IMR-90 (cell line): ENCODE measurements at regions not wholly inside any gene's neighbourhood (a gene's known extent, or its start where the extent isn't known, plus 50 kb on each side); places are given as distances from the start of the nearest gene placed in this dataset.

ENCODE experiments used
- ATAC-seq: fragments of 200-7000 bp; cut with Tn5 transposase; 2 replicates; pipeline ENCODE4 v1.9.1; 2020; ENCODE audit warnings: low read depth, mild to moderate bottlenecking, moderate library complexity
- BruUV-seq: library from RNA; stranded (reverse); fragments of 400-500 nt; replicated peaks from 2 replicates; lab custom pipeline; 2021; lab: Mats Ljungman, UMichigan
- CTCF ChIA-PET: fragments of 300-600 bp; formaldehyde crosslinking; extraction: SDS; loops from one replicate; lab custom pipeline; 2021; ENCODE audit warnings: antibody characterized with exemption; lab: Yijun Ruan, JAX
- POLR2A ChIA-PET: fragments of 300-600 bp; sonication (Branson Sonifier 250); formaldehyde crosslinking; loops from one replicate; lab custom pipeline; 2022; ENCODE audit warnings: antibody characterized with exemption; ENCODE audit not compliant: unreplicated experiment; lab: Charles Lee
- DNase-seq: peaks from one replicate; pipeline ENCODE4 v3.0.0; 2013
- H2AFZ ChIP-seq: replicated peaks from 2 replicates; pipeline ENCODE3; 2013; ENCODE audit warnings: low read length, mild to moderate bottlenecking; ENCODE audit not compliant: poor library complexity
- H2AK5ac ChIP-seq: 2 replicates; pipeline ENCODE4 v1.6.1; 2013; ENCODE audit warnings: low read depth, low read length, inconsistent platforms
- H2AK9ac ChIP-seq: replicated peaks from 2 replicates; pipeline ENCODE3; 2013; ENCODE audit warnings: mild to moderate bottlenecking, low read depth, low read length, moderate library complexity; ENCODE audit not compliant: poor library complexity
- H2BK120ac ChIP-seq: 2 replicates; pipeline ENCODE4 v1.6.1; 2013; ENCODE audit warnings: low read depth, low read length, inconsistent platforms
- H2BK15ac ChIP-seq: 3 replicates; pipeline ENCODE4 v1.6.1; 2013; ENCODE audit warnings: low read depth, low read length, inconsistent platforms
- H2BK20ac ChIP-seq: 2 replicates; pipeline ENCODE4 v1.6.1; 2013; ENCODE audit warnings: low read depth, mild to moderate bottlenecking, inconsistent platforms, low read length, moderate library complexity
- H2BK5ac ChIP-seq: 2 replicates; pipeline ENCODE4 v1.6.1; 2013; ENCODE audit warnings: mild to moderate bottlenecking, low read depth, low read length, inconsistent platforms; ENCODE audit not compliant: poor library complexity, severe bottlenecking
- H3K14ac ChIP-seq: replicated peaks from 2 replicates; pipeline ENCODE4 v1.6.1; 2013; ENCODE audit warnings: low read depth, low read length, inconsistent platforms
- H3K18ac ChIP-seq: 2 replicates; pipeline ENCODE4 v1.6.1; 2013; ENCODE audit warnings: low read depth, low read length, control low read depth
- H3K23ac ChIP-seq: 2 replicates; pipeline ENCODE4 v1.6.1; 2013; ENCODE audit warnings: low read depth, low read length, inconsistent platforms
- H3K27ac ChIP-seq: 2 replicates; pipeline ENCODE4 v1.5.1; 2013; ENCODE audit warnings: mild to moderate bottlenecking, control low read depth, low read length; ENCODE audit not compliant: insufficient read depth
- H3K27me3 ChIP-seq: 2 replicates; pipeline ENCODE4 v1.6.1; 2013; ENCODE audit warnings: low read length; ENCODE audit not compliant: control insufficient read depth, insufficient read depth
- H3K36me3 ChIP-seq: 2 replicates; pipeline ENCODE4 v1.6.1; 2013; ENCODE audit warnings: low read length, mixed read lengths; ENCODE audit not compliant: control insufficient read depth, insufficient read depth
- H3K4ac ChIP-seq: 2 replicates; pipeline ENCODE4 v1.6.1; 2013; ENCODE audit warnings: low read depth, low read length, inconsistent platforms
- H3K4me1 ChIP-seq: 2 replicates; pipeline ENCODE4 v1.6.1; 2013; ENCODE audit warnings: low read length, mixed read lengths; ENCODE audit not compliant: control insufficient read depth, insufficient read depth
- H3K4me2 ChIP-seq: 2 replicates; pipeline ENCODE4 v1.6.1; 2013; ENCODE audit warnings: low read depth, mild to moderate bottlenecking, control low read depth, low read length, moderate library complexity
- H3K4me3 ChIP-seq: 2 replicates; pipeline ENCODE4 v1.5.1; 2013; ENCODE audit warnings: low read depth, mild to moderate bottlenecking, control low read depth, low read length, moderate library complexity; ENCODE audit not compliant: insufficient read depth
- H3K56ac ChIP-seq: 2 replicates; pipeline ENCODE4 v1.6.1; 2013; ENCODE audit warnings: low read length, inconsistent platforms; ENCODE audit not compliant: insufficient read depth; ENCODE audit errors: extremely low read depth
- H3K79me1 ChIP-seq, 2 experiments: 2 replicates each; pipeline ENCODE4 v1.6.1; 2013; ENCODE audit warnings: low read length in 2 of 2, inconsistent platforms in 1 of 2, low read depth in 1 of 2
- H3K9ac ChIP-seq: 2 replicates; pipeline ENCODE4 v1.6.1; 2013; ENCODE audit warnings: low read depth, low read length, control low read depth
- H3K9me1 ChIP-seq: 2 replicates; pipeline ENCODE4 v1.6.1; 2013; ENCODE audit warnings: low read length, inconsistent platforms; ENCODE audit not compliant: insufficient read depth
- H3K9me3 ChIP-seq: 2 replicates; pipeline ENCODE4 v1.6.1; 2013; ENCODE audit warnings: low read length; ENCODE audit not compliant: control insufficient read depth, insufficient read depth
- H4K20me1 ChIP-seq: 2 replicates; pipeline ENCODE4 v1.6.1; 2013; ENCODE audit warnings: low read length, inconsistent platforms; ENCODE audit not compliant: insufficient read depth
- H4K5ac ChIP-seq: 2 replicates; pipeline ENCODE4 v1.6.1; 2013; ENCODE audit warnings: mild to moderate bottlenecking, low read depth, low read length, control low read depth
- H4K8ac ChIP-seq, 2 experiments: 2 replicates each; pipeline ENCODE4 v1.6.1; 2013; ENCODE audit warnings: low read depth in 2 of 2, low read length in 2 of 2, control low read depth in 1 of 2, inconsistent platforms in 1 of 2
- H4K91ac ChIP-seq: 2 replicates; pipeline ENCODE4 v1.6.1; 2013; ENCODE audit warnings: low read depth, low read length, inconsistent platforms; ENCODE audit not compliant: insufficient read depth
- CEBPB ChIP-seq: IDR thresholded peaks from 2 replicates; pipeline ENCODE4 v1.6.1; 2012; ENCODE audit warnings: low read depth, low read length, improper control_type of control experiment
- POLR2A ChIP-seq: IDR thresholded peaks from 2 replicates; pipeline ENCODE4 v1.6.1; 2012; ENCODE audit warnings: mild to moderate bottlenecking, low read depth, low read length
- RFX5 ChIP-seq: IDR thresholded peaks from 2 replicates; pipeline ENCODE4 v1.8.0; 2012; ENCODE audit warnings: low read depth, mild to moderate bottlenecking, low read length, moderate library complexity
- SMC3 ChIP-seq: fragments of 150-350 bp; IDR thresholded peaks from 2 replicates; pipeline ENCODE4 v1.6.1; 2016; ENCODE audit warnings: low read depth, mild to moderate bottlenecking, antibody characterized with exemption, low read length, moderate library complexity
- USF2 ChIP-seq: fragments of 150-350 bp; IDR thresholded peaks from 2 replicates; pipeline ENCODE4 v1.6.1; 2017; ENCODE audit warnings: mild to moderate bottlenecking, antibody characterized with exemption, low read length, low read depth
- WGBS, 2 experiments: methylation state at CpG; one replicate each; pipeline versions ENCODE4 v1.1.5 to v1.1.7; 2013; ENCODE audit warnings: missing lambda C conversion rate in 2 of 2; ENCODE audit not compliant: insufficient read length in 1 of 2; ENCODE audit errors: extremely low coverage in 2 of 2; 5-methylcytosine and 5-hydroxymethylcytosine counted together
- dilution Hi-C: fragments of 300-500 bp; cut with HindIII; formaldehyde crosslinking; loops from one replicate; pipeline ENCODE4 v1.14.3; 2018; ENCODE audit warnings: low sequenced_read_pairs; ENCODE audit not compliant: unreplicated experiment
- in situ Hi-C: fragments of 300-500 bp; cut with MboI; formaldehyde crosslinking; loops from 3 replicates; pipeline ENCODE4 v1.14.3; 2019; ENCODE audit warnings: low sequenced_read_pairs, inconsistent platforms, mixed read lengths
- intact Hi-C: fragments of 100-400 bp; cut with micrococcal nuclease; formaldehyde crosslinking; loops from 2 replicates; pipeline ENCODE4 v1.10.0; 2022

GRCh38 chr17:55660178-55660886, 62.3 kb downstream of the TMEM100 start:
- H3K9me3 ChIP-seq: no peaks in the 10 kb centered on the region
- H3K4me2 ChIP-seq: no peak overlapping the region
- ChIA-PET POLR2A (interaction anchor here (0.8 kb wide), 1 partner anchor 13 kb away, joined by 3 read pairs; no protein-coding TSS in a partner anchor), CTCF (no interaction called here)
- no peaks in the 10 kb centered on the region for H3K9me1 ChIP-seq
- no peak overlapping the region for H3K9ac ChIP-seq
- ATAC-seq: 0 out of 2 replicates have a peak, but pooled peaks have one; percentile 32
- WGBS, 2 experiments: no CpG with 5 or more reads among the region's 2 CpGs
- no peaks in the 10 kb centered on the region for H4K20me1 ChIP-seq
- no peak overlapping the region for H2BK20ac ChIP-seq
- H2AK9ac ChIP-seq: no peak overlapping the region
- H3K27me3 ChIP-seq: peaks cover 2% of the 10 kb centered on the region; the same call in 1 of the 2 replicates
- H3K36me3 ChIP-seq: no peaks in the 10 kb centered on the region
- dilution Hi-C loops (no loop called here), intact Hi-C loops (no loop called here), in situ Hi-C loops (no loop called here)
- H2BK15ac ChIP-seq: no peak overlapping the region
- no peak overlapping the region for H3K14ac ChIP-seq
- no peak overlapping the region for H4K8ac ChIP-seq
- no peak overlapping the region for H2BK5ac ChIP-seq
- no peak overlapping the region for H3K4me3 ChIP-seq
- TF ChIP-seq SMC3 (no peak), CEBPB (no peak), POLR2A (no peak), USF2 (no peak), RFX5 (no peak)
- no peak overlapping the region for H2BK120ac ChIP-seq
- no TSS peak for BruUV-seq
- no peak overlapping the region for H3K23ac ChIP-seq
- H4K91ac ChIP-seq: no peak overlapping the region
- H3K79me1 ChIP-seq: no peaks in the 10 kb centered on the region
- no peak overlapping the region for H2AFZ ChIP-seq
- DNase-seq: no peak
- no peak overlapping the region for H3K18ac ChIP-seq
- no peak overlapping the region for H2AK5ac ChIP-seq
- no peak overlapping the region for H3K56ac ChIP-seq
- H3K4ac ChIP-seq: no peak overlapping the region
- H3K4me1 ChIP-seq: no peaks in the 10 kb centered on the region
- H3K27ac ChIP-seq: no peak overlapping the region
- H4K5ac ChIP-seq: no peak overlapping the region
